Stimulated activated CD4-positive, alpha-beta T cell treated with anti-CD3 and anti-CD28 coated beads, Interleukin-15, amount 100 ng/mL, for 1 hour (primary cell): ENCODE measurements at regions not wholly inside any gene's neighbourhood (a gene's known extent, or its start where the extent isn't known, plus 50 kb on each side); places are given as distances from the start of the nearest gene placed in this dataset.
"Not testable (repeated sequence)": the region's sequence is repeated elsewhere in the genome, so short reads cannot be mapped to it uniquely, and the experiment has no call there.

Experiments
- DNase-seq, 2 donors: peaks; one replicate each; pipeline ENCODE4 v3.0.0-alpha.2; 2020; ENCODE audit warnings: low read depth in 1 of 2, low spot score in 1 of 2

GRCh38 chr6:11299421-11299784 lies 66.9 kb upstream of the NEDD9 start:
- DNase-seq = not testable (repeated sequence)

GRCh38 chr6:11298651-11299420 lies 66.4 kb upstream of the NEDD9 start:
- DNase-seq = no peak

- no peak for DNase-seq
Observed at GRCh38 chr6:11297376-11297729, 64.9 kb upstream of the NEDD9 start.

GRCh38 chr6:11296449-11297375 lies 64.2 kb upstream of the NEDD9 start:
- no peak for DNase-seq

DNA sequence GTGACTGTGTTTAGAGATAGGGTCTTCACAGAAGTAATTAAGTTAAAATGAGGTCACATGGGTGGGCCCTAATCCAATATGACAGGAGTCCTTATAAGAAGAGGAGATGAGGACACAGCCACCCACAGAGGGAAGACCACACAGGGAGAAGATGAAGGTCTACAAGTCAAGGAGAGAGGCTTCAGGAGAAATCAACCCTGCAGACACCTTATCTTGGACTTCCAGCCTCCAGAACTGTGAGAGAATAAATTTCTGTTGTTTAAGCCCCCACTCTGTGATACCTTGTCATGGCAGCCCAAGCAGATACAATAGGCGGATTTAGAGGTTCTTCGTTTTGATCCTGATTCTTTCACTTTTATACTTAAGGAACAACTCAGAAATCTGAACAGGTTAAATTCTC lies 63.5 kb upstream of the NEDD9 start:
- DNase-seq = no peak

GRCh38 chr6:11294228-11294627 lies 61.8 kb upstream of the NEDD9 start:
- DNase-seq = no peak

DNA sequence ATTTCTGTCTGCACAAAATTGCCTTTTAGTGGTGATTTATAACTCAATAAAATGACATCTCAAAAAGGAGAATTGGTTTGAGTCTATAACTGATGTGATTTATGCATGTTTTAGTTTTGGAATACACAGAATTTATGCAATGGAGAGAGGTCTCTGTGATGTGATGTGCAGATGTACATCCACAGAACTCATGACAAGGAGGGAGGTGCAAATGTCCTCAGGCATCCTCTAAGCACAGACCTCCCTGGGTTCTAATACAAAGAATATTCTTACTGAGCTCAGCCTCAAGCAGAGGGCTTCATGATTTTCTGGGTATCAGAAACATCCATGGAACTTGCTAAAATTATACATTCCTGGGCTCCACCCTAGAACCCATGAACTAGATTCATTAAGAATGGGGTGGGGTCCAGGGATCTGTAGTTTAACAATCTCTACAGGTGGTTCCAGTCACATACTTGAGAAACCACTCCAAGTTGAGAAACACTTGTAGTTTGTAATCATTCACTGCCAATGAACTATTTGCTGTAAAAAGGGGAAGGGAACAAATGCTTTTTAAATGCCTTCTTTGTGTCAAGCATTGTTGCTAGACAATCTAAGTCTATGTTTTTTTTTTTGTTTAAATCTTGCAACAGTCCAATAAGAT lies 60.2 kb upstream of the NEDD9 start:
- no peak for DNase-seq

DNA sequence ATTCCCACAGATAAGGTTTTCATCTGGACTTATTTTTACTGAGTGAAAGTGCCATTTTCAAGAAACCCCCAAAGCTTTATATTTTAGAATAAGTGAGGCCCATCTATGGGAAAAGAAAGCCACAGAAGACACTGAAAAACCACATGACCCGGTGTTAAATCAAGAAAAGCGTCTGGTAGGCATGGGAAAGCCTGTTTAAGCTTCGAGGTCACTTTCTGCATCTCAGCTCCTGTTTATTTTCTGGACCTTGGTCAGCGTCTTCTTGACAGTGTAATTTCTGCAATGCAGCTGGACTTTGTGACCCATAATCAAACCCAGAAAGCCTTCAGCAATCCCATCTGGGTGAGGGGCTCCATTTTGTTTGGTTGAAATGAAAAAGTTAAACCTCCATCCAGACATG lies 59.6 kb upstream of the NEDD9 start:
- no peak for DNase-seq

- DNase-seq = no peak
Observed at GRCh38 chr6:11291582-11291981, 59.1 kb upstream of the NEDD9 start.

DNA sequence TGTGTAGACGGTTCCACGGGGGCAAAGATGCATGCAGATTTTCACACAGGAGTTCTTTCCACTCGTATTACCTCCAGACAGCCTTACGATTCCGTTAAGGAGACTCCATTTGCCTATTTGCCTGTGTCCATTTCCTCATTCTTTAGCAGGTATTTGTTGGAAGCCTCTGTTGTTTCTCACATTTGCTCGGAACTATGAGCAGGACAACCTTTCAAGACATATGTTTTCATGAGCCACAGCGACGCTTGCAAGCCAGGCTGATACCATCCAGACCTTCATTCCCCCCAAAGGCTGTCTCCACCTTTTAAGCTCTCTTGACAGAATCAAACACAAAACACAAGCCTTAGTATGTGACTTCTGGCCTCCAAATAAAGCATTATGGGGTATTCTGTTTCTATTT lies 57.6 kb upstream of the NEDD9 start:
- DNase-seq = no peak

DNA sequence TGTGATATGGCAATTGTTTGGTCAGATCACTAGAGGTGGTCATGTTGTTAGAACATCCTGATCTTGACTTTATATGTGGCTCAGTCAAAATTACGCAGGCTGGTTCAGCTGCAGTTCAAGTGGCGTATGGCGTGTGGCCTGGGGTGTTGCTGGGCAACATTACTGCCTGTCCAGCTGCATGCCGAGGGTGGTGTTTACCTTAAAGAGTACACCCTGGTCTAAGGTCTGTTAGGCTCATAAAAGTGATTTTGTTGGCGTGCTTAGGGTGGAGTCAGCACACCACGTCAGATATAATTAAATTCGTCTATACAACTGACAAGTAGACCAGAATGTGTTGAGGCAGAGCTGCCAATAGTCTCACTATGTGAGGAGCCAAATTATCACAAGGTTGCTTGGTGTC lies 55.6 kb upstream of the NEDD9 start:
- DNase-seq = no peak

DNA sequence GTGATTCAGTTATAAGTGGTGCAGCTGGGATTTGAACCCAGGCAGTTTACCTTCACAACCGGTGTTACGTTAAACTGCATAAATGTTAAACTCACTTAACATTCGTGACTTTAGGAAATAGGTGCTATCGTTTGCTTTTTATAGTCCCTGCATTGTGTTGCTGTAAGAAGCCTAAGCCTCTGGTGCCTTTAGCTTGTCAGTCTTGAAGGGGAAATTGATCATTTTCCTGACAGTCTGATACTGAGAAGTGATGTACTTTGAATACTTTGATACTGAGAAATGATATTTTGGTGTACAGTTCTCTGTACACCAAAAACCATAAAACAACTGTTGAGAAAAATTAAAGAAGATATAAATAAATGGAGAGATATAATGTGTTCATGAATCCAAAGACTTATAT lies 52.5 kb upstream of the NEDD9 start:
- no peak for DNase-seq

GRCh38 chr6:11283629-11284028 lies 51.2 kb upstream of the NEDD9 start:
- no peak for DNase-seq

DNA sequence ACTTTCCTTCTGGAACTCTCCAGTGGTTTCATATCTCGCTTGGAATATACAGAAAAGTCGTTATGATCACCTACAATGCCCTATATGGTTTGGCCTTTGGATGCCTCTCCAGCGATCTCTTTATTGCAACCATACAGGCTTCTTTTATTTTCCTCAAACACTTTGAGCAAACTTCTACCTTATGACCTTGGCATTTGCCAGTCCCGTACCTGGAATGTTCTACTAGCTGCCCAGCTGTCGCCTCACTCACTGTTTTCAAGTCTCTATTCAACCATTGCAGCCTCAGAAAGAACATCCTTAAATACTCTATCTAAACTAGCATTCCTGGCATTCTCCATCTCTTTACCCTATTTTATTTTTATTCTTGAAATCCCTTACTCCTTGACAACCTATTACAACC lies 50.4 kb upstream of the NEDD9 start:
- DNase-seq = no peak
